Muscle of leg (tissue), 3 donors: ENCODE measurements at regions not wholly inside any gene's neighbourhood (a gene's known extent, or its start where the extent isn't known, plus 50 kb on each side); places are given as distances from the start of the nearest gene placed in this dataset.
"Not testable (repeated sequence)": the region's sequence is repeated elsewhere in the genome, so short reads cannot be mapped to it uniquely, and the experiment has no call there.

ENCODE experiments used
- DNase-seq: peaks from one replicate; pipeline ENCODE4 v3.0.0; 2013
- H3K27ac ChIP-seq: one replicate; pipeline ENCODE4 v1.5.1; 2013; ENCODE audit warnings: mild to moderate bottlenecking, low read length, control low read depth
- H3K27me3 ChIP-seq: one replicate; pipeline ENCODE4 v1.6.1; 2013; ENCODE audit warnings: low read length; ENCODE audit not compliant: control insufficient read depth, insufficient read depth
- H3K36me3 ChIP-seq: one replicate; pipeline ENCODE4 v1.6.1; 2013; ENCODE audit warnings: low read length; ENCODE audit not compliant: control insufficient read depth, insufficient read depth
- H3K4me1 ChIP-seq: one replicate; pipeline ENCODE4 v1.6.1; 2013; ENCODE audit warnings: low read length; ENCODE audit not compliant: control insufficient read depth, insufficient read depth
- H3K4me3 ChIP-seq: one replicate; pipeline ENCODE4 v1.5.1; 2013; ENCODE audit warnings: low read length, control low read depth
- H3K9me3 ChIP-seq: replicated peaks from 2 replicates; pipeline ENCODE4 v1.6.1; 2013; ENCODE audit warnings: low read depth, low read length; ENCODE audit not compliant: control insufficient read depth
- WGBS: methylation state at CpG from one replicate; pipeline ENCODE4 v1.1.5; 2013; ENCODE audit warnings: missing lambda C conversion rate; ENCODE audit not compliant: insufficient coverage; 5-methylcytosine and 5-hydroxymethylcytosine counted together

GRCh38 chr14:57066463-57066862, 202.2 kb downstream of the EXOC5 start:
- Histone ChIP-seq H3K4me3 (no peak overlapping the region), H3K27me3 (peaks cover 11% of the 10 kb centered on the region), H3K9me3 (no peaks in the 10 kb centered on the region), H3K27ac (no peak overlapping the region), H3K36me3 (no peaks in the 10 kb centered on the region), H3K4me1 (no peaks in the 10 kb centered on the region)
- WGBS = 57% methylated on average over 3 of the region's 4 CpGs
- DNase-seq = peak; percentile 9

GRCh38 chr14:57061009-57061711, 207.5 kb downstream of the EXOC5 start:
- Histone ChIP-seq H3K36me3 (no peaks in the 10 kb centered on the region), H3K4me1 (peaks cover 11% of the 10 kb centered on the region), H3K27me3 (no peaks in the 10 kb centered on the region), H3K4me3 (no peak overlapping the region), H3K27ac (no peak overlapping the region), H3K9me3 (no peaks in the 10 kb centered on the region)
- no CpG with 5 or more reads among the region's 5 CpGs for WGBS
- no peak for DNase-seq

GRCh38 chr14:57060276-57060955, 208.3 kb downstream of the EXOC5 start:
- Histone ChIP-seq H3K9me3 (no peaks in the 10 kb centered on the region), H3K36me3 (no peaks in the 10 kb centered on the region), H3K27ac (no peak overlapping the region), H3K4me3 (no peak overlapping the region), H3K4me1 (peaks cover 11% of the 10 kb centered on the region), H3K27me3 (no peaks in the 10 kb centered on the region)
- peak; percentile 30 for DNase-seq
- 26% methylated on average over 4 of the region's 6 CpGs for WGBS

- Histone ChIP-seq H3K4me1 (peaks cover 11% of the 10 kb centered on the region), H3K4me3 (no peak overlapping the region), H3K27me3 (no peaks in the 10 kb centered on the region), H3K36me3 (no peaks in the 10 kb centered on the region), H3K9me3 (no peaks in the 10 kb centered on the region), H3K27ac (no peak overlapping the region)
- no peak for DNase-seq
- no CpG with 5 or more reads among the region's 7 CpGs for WGBS
These were observed 210.4 kb downstream of the EXOC5 start for GRCh38 chr14:57058319-57058718.

GRCh38 chr14:57057803-57058202, 210.9 kb downstream of the EXOC5 start:
- Histone ChIP-seq H3K27me3 (no peaks in the 10 kb centered on the region), H3K4me3 (no peak overlapping the region), H3K9me3 (no peaks in the 10 kb centered on the region), H3K4me1 (peaks cover 11% of the 10 kb centered on the region), H3K27ac (no peak overlapping the region), H3K36me3 (no peaks in the 10 kb centered on the region)
- peak; percentile 63 for DNase-seq
- whole genome bisulfite sequencing = 18% methylated on average over 2 of the region's 4 CpGs

- not testable (repeated sequence) for DNase-seq, H3K9me3 ChIP-seq, H3K36me3 ChIP-seq, H3K4me3 ChIP-seq, H3K27ac ChIP-seq, H3K27me3 ChIP-seq
- peaks cover 11% of the 10 kb centered on the region for H3K4me1 ChIP-seq
- 93% methylated on average over 10 of the region's 24 CpGs for WGBS
These were observed 212.2 kb downstream of the EXOC5 start for GRCh38 chr14:57056522-57056921.

- H3K36me3 ChIP-seq = no peaks in the 10 kb centered on the region
- WGBS = no CpG with 5 or more reads among the region's 3 CpGs
- no peak overlapping the region for H3K4me3 ChIP-seq
- H3K27me3 ChIP-seq = no peaks in the 10 kb centered on the region
- H3K27ac ChIP-seq = no peak overlapping the region
- DNase-seq = no peak
- H3K4me1 ChIP-seq = peaks cover 5% of the 10 kb centered on the region
- H3K9me3 ChIP-seq = no peaks in the 10 kb centered on the region
These were observed 215.9 kb downstream of the EXOC5 start for GRCh38 chr14:57052705-57053302.

GRCh38 chr14:57051633-57052032, 217.1 kb downstream of the EXOC5 start:
- 91% methylated on average over 6 of the region's 7 CpGs for WGBS
- no peak overlapping the region for H3K4me3 ChIP-seq
- DNase-seq = no peak

GRCh38 chr14:57049848-57050247, 218.9 kb downstream of the EXOC5 start:
- H3K27me3 ChIP-seq = no peaks in the 10 kb centered on the region
- no peak overlapping the region for H3K27ac ChIP-seq
- whole genome bisulfite sequencing = 58% methylated on average over 1 of the region's 1 CpG
- no peaks in the 10 kb centered on the region for H3K36me3 ChIP-seq
- no peak for DNase-seq
- H3K4me1 ChIP-seq = no peaks in the 10 kb centered on the region
- H3K4me3 ChIP-seq = no peak overlapping the region
- H3K9me3 ChIP-seq = no peaks in the 10 kb centered on the region

More at GRCh38 chr14:57051633-57052032, 217.1 kb downstream of the EXOC5 start:
- Histone ChIP-seq H3K36me3 (no peaks in the 10 kb centered on the region), H3K27me3 (no peaks in the 10 kb centered on the region), H3K9me3 (no peaks in the 10 kb centered on the region), H3K4me1 (no peaks in the 10 kb centered on the region), H3K27ac (no peak overlapping the region)

- Histone ChIP-seq H3K36me3 (no peaks in the 10 kb centered on the region), H3K4me1 (no peaks in the 10 kb centered on the region), H3K27me3 (no peaks in the 10 kb centered on the region), H3K4me3 (no peak overlapping the region), H3K9me3 (no peaks in the 10 kb centered on the region), H3K27ac (no peak overlapping the region)
- no CpG with 5 or more reads among the region's 4 CpGs for WGBS
- DNase-seq = no peak
These were observed 222.5 kb downstream of the EXOC5 start for GRCh38 chr14:57046175-57046574.
